ENCODE measurements at regions not wholly inside any gene's neighbourhood (a gene's known extent, or its start where the extent isn't known, plus 50 kb on each side); places are given as distances from the start of the nearest gene placed in this dataset.

DNA sequence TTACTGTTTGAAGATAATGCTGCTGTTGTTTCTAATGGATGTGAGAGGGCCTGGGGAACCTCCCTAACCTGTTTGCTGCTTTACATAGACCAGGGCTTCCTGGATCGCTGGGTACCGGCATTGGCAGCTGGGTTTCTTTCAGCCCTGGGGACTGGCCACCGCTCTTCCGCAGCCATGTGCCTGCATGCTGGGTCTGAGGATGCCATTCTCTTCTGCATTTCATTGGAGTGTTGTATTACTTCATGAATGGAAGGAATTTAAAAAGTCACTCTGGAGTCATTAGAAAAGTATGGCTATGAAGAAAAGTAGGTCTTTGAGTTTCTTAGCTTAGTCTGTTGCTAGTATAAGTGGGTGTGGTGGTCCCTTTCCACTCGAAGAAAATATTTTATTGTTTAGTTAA is 107.3 kb upstream of the MGAT5 start:
- TF ChIP-seq CTCF (IDR thresholded peaks at IDR 0.05; ENCODE audit: low read depth, low read length) = no peak
- no peak for TF ChIP-seq EZH2phosphoT487 (IDR thresholded peaks at IDR 0.05; ENCODE audit: low read depth)

All from OCI-LY3 (cell line).